ENCODE measurements at regions not wholly inside any gene's neighbourhood (a gene's known extent, or its start where the extent isn't known, plus 50 kb on each side); places are given as distances from the start of the nearest gene placed in this dataset.

DNA sequence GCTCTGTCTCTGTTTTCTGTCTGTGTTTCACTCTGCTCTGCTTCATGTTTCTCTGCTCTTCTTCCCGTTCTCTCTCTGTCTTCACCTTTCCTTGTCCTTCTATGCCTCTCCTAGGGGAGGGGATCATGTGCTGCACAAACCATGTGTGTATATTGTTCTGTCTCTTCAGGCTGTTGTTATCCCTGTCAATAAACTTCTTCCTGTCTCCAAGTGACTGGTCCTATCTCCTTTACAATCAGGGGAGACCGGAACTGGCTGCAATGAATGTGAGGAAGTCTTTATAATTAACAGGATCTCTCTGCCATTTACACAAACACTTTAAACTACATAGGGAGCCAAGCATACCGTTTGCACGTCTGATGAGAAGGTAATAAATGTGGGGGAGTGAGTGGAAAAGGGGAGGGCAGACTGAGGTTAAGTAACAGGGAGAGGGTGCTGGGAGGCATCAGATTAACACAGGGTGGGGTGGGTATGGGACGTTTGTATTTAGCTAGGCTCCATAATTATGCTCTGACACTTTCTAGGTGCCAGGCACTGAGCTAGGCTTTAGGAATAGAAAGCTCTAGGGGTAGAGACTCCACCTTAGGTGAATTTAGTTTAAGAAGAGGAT, 626.1 kb downstream of the DHX35 start:
- peak; percentile 66 for TF ChIP-seq CTCF (conservative IDR thresholded peaks at IDR 0.05)
- peak overlapping the region; percentile 63 for H3K27ac ChIP-seq

GRCh38 chr20:39581034-39581433, 618.9 kb downstream of the DHX35 start:
- no peak for TF ChIP-seq CTCF (conservative IDR thresholded peaks at IDR 0.05)
- no peak overlapping the region for H3K27ac ChIP-seq

DNA sequence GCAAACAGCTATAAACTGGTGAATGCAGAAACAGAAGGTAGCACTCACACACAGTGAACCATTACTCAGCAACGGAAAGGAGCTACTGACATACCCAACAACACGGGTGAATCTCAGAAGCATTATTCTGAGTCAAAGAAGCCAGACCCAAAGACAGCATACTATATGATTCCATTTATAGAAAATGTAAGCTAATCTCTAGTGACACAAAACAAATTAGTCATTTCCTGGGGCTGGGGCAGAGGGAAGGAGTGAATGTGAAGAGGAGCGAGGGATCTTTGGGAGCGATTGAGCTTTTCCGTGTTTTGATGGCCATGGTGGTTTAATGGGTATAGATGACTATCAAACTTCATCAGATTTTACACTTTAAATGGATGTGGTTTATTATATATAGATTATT, 614.6 kb downstream of the DHX35 start:
- no peak for TF ChIP-seq CTCF (conservative IDR thresholded peaks at IDR 0.05)
- no peak overlapping the region for H3K27ac ChIP-seq

- TF ChIP-seq CTCF (conservative IDR thresholded peaks at IDR 0.05) = no peak
- H3K27ac ChIP-seq = no peak overlapping the region
Measured at GRCh38 chr20:39574061-39574460, 611.9 kb downstream of the DHX35 start.

- no peak overlapping the region for H3K27ac ChIP-seq
- TF ChIP-seq CTCF (conservative IDR thresholded peaks at IDR 0.05) = no peak
Measured at GRCh38 chr20:39571171-39571570, 609.0 kb downstream of the DHX35 start.

GRCh38 chr20:39568109-39568508, 606.0 kb downstream of the DHX35 start:
- TF ChIP-seq CTCF (conservative IDR thresholded peaks at IDR 0.05) = no peak

GRCh38 chr20:39563349-39563748, 601.2 kb downstream of the DHX35 start:
- no peak overlapping the region for H3K27ac ChIP-seq
- no peak for TF ChIP-seq CTCF (conservative IDR thresholded peaks at IDR 0.05)

More at GRCh38 chr20:39568109-39568508, 606.0 kb downstream of the DHX35 start:
- no peak overlapping the region for H3K27ac ChIP-seq

All from VCaP (cell line).